ENCODE measurements at regions not wholly inside any gene's neighbourhood (a gene's known extent, or its start where the extent isn't known, plus 50 kb on each side); places are given as distances from the start of the nearest gene placed in this dataset.

GRCh38 chr9:95379630-95380029 lies 62.1 kb upstream of the FANCC start:
- TF ChIP-seq CTCF (IDR thresholded peaks at IDR 0.05; ENCODE audit: poor library complexity) (no peak), EZH2 (IDR thresholded peaks at IDR 0.05; ENCODE audit: borderline replicate concordance) (no peak)
